KMS-11 (cell line): ENCODE measurements at regions not wholly inside any gene's neighbourhood (a gene's known extent, or its start where the extent isn't known, plus 50 kb on each side); places are given as distances from the start of the nearest gene placed in this dataset.
"Not testable (repeated sequence)": the region's sequence is repeated elsewhere in the genome, so short reads cannot be mapped to it uniquely, and the experiment has no call there.

ENCODE experiments used
- H2AFZ ChIP-seq: fragments of 200-600 bp; sonication (generic); 2 replicates; pipeline ENCODE4 v1.6.1; 2016; ENCODE audit warnings: antibody characterized with exemption, mixed run types, low read depth
- H3K27ac ChIP-seq: fragments of 200-600 bp; sonication (generic); 2 replicates; pipeline ENCODE4 v1.6.1; 2016; ENCODE audit warnings: mild to moderate bottlenecking, mixed run types
- H3K27me3 ChIP-seq: fragments of 200-600 bp; sonication (generic); 2 replicates; pipeline ENCODE4 v1.6.1; 2017; ENCODE audit warnings: mild to moderate bottlenecking, low read depth, mixed run types, moderate library complexity; ENCODE audit not compliant: insufficient read depth
- H3K36me3 ChIP-seq: fragments of 200-600 bp; sonication (generic); 2 replicates; pipeline ENCODE4 v1.6.1; 2017; ENCODE audit warnings: mild to moderate bottlenecking, mixed run types; ENCODE audit not compliant: insufficient read depth
- H3K4me1 ChIP-seq: fragments of 200-600 bp; sonication (generic); 2 replicates; pipeline ENCODE4 v1.6.1; 2016; ENCODE audit warnings: mild to moderate bottlenecking, low read depth, mixed run types; ENCODE audit not compliant: poor library complexity, severe bottlenecking
- H3K4me2 ChIP-seq: fragments of 200-600 bp; sonication (generic); 2 replicates; pipeline ENCODE4 v1.7.0; 2016; ENCODE audit warnings: mild to moderate bottlenecking, mixed run types
- H3K4me3 ChIP-seq: fragments of 200-600 bp; sonication (generic); IDR thresholded peaks from 2 replicates; pipeline ENCODE4 v1.6.1; 2017; ENCODE audit warnings: low read depth, low read length, mixed read lengths; ENCODE audit not compliant: insufficient read depth
- H3K79me2 ChIP-seq: fragments of 200-600 bp; sonication (generic); 2 replicates; pipeline ENCODE4 v1.6.1; 2016; ENCODE audit warnings: low read depth, mixed run types; ENCODE audit not compliant: insufficient read depth
- H3K9ac ChIP-seq: fragments of 200-600 bp; sonication (generic); 2 replicates; pipeline ENCODE4 v1.6.1; 2016; ENCODE audit warnings: mild to moderate bottlenecking, mixed run types
- H4K20me1 ChIP-seq: fragments of 200-600 bp; sonication (generic); 2 replicates; pipeline ENCODE4 v1.6.1; 2016; ENCODE audit warnings: mild to moderate bottlenecking, mixed run types; ENCODE audit not compliant: insufficient read depth
- CTCF ChIP-seq: fragments of 200-600 bp; sonication (generic); conservative IDR thresholded peaks from 2 replicates; pipeline ENCODE4 v1.6.1; 2017; ENCODE audit warnings: low read depth, mild to moderate bottlenecking, antibody characterized with exemption, low read length, moderate library complexity, mixed read lengths

DNA sequence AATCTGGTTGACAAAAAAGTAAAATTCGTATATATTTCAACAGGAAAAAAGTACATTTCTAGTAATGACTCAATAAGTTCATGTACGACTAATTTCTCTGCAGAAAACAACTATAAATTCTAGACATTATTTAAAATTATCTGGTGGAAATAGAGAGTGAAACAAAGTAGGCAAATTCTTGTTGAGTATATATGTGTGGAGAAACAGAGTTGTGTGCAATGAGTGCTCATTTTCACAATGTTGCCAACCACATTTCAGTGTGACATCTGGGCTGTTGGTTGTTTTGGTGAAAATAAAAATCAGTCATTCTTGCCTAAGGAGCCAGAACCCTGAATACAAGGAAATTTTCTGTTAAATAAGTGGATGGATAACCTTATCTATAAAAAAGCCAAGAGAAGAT is 372.0 kb upstream of the NDST4 start:
- no peak overlapping the region for H3K4me2 ChIP-seq
- no peaks in the 10 kb centered on the region for H3K4me1 ChIP-seq
- no peak overlapping the region for H3K4me3 ChIP-seq
- no peaks in the 10 kb centered on the region for H3K36me3 ChIP-seq
- no peaks in the 10 kb centered on the region for H3K79me2 ChIP-seq
- no peaks in the 10 kb centered on the region for H4K20me1 ChIP-seq
- H3K27me3 ChIP-seq, result no peaks in the 10 kb centered on the region
- H3K9ac ChIP-seq, result no peak overlapping the region
- no peak overlapping the region for H2AFZ ChIP-seq
- no peak overlapping the region for H3K27ac ChIP-seq
- TF ChIP-seq CTCF, result no peak

DNA sequence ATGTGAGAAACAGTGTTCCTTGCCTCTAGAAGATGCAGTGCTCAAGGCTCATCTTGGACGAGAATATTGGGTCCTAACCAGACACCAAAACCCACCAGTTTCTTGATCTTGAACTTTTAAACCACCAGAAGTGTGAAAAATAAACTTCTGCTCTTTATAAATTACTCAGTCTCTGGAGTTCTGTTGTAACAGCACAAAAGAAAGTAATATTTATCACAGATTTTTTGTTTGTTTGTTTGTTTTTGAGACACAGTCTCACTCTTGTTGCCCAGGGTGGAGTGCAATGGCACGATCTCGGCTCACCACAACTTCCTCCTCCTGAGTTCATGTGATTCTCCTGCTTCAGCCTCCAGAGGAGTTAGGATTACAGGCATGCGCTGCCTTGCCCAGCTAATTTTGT is 371.1 kb upstream of the NDST4 start:
- no peak for TF ChIP-seq CTCF
- Histone ChIP-seq H2AFZ (no peak overlapping the region), H3K4me3 (no peak overlapping the region), H3K9ac (no peak overlapping the region), H3K4me1 (no peaks in the 10 kb centered on the region), H3K27ac (no peak overlapping the region), H4K20me1 (no peaks in the 10 kb centered on the region), H3K36me3 (no peaks in the 10 kb centered on the region), H3K79me2 (no peaks in the 10 kb centered on the region), H3K27me3 (no peaks in the 10 kb centered on the region), H3K4me2 (no peak overlapping the region)

- H3K4me3 ChIP-seq, result no peak overlapping the region
- no peaks in the 10 kb centered on the region for H3K27me3 ChIP-seq
- H3K36me3 ChIP-seq, result no peaks in the 10 kb centered on the region
- no peaks in the 10 kb centered on the region for H4K20me1 ChIP-seq
- no peaks in the 10 kb centered on the region for H3K4me1 ChIP-seq
- no peak for TF ChIP-seq CTCF
- no peak overlapping the region for H2AFZ ChIP-seq
- no peak overlapping the region for H3K4me2 ChIP-seq
- no peak overlapping the region for H3K27ac ChIP-seq
- H3K9ac ChIP-seq, result no peak overlapping the region
- H3K79me2 ChIP-seq, result no peaks in the 10 kb centered on the region
These were observed 357.3 kb upstream of the NDST4 start for GRCh38 chr4:115470763-115471162.

DNA sequence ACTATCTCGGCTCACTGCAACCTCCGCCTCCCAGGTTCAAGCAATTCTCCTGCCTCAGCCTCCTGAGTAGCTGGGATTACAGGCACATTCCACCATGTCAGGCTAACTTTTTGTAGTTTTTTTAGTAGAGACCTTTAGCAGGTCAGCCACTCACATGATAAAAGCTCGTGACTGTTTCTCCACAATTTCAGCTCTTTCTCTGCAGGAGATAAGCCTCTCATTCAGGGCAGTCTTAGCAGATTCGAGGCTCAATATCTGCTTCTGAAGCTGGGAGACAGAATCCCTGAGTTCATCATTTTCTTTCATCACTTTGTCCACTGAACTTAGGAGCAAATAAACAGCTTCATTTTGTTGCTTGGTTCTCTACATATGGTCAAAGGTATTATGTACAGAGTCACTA is 345.9 kb upstream of the NDST4 start:
- not testable (repeated sequence) for H3K4me2 ChIP-seq, H3K4me3 ChIP-seq, H3K4me1 ChIP-seq, H3K36me3 ChIP-seq, H3K9ac ChIP-seq, H4K20me1 ChIP-seq, H3K27me3 ChIP-seq, H3K27ac ChIP-seq, H2AFZ ChIP-seq, H3K79me2 ChIP-seq

DNA sequence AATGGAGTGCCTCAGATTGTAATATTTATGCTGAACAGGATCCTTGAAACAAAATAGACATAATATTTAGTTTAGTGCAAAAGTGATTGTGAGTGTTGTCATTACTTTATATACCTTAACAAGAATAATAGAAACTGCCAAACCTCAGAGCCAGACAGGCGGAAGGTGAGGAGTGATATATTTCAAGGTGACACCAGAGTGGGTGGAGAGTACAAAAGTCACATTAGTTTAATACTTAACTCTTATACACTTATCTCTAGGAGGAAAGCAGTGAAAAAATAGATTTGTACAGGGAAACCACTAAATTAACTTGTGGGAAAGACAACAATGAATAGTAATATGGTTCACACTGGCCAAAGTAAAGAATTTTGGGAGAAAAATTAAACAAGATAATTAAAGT is 342.8 kb upstream of the NDST4 start:
- no peak overlapping the region for H3K4me2 ChIP-seq

More for the DNA sequence above, 342.8 kb upstream of the NDST4 start:
- Histone ChIP-seq H3K36me3 (no peaks in the 10 kb centered on the region), H4K20me1 (no peaks in the 10 kb centered on the region), H3K79me2 (no peaks in the 10 kb centered on the region), H3K4me1 (no peaks in the 10 kb centered on the region), H3K9ac (no peak overlapping the region), H3K27ac (no peak overlapping the region), H2AFZ (no peak overlapping the region), H3K27me3 (no peaks in the 10 kb centered on the region), H3K4me3 (no peak overlapping the region)
- TF ChIP-seq CTCF, result no peak
